Esophagus squamous epithelium (tissue), 5 donors: ENCODE measurements at regions not wholly inside any gene's neighbourhood (a gene's known extent, or its start where the extent isn't known, plus 50 kb on each side); places are given as distances from the start of the nearest gene placed in this dataset.

ENCODE experiments used
- DNase-seq: peaks from one replicate; lab custom pipeline; 2025; lab: John Stamatoyannopoulos, UW
- H3K27ac ChIP-seq, 4 donors: fragments of 200-600 bp; sonication (generic); one replicate each; pipeline ENCODE4 v1.5.1; 2016 to 2019; ENCODE audit warnings: mild to moderate bottlenecking in 1 of 4
- H3K27me3 ChIP-seq, 4 donors: fragments of 200-600 bp; sonication (generic); 1 replicate in 3 of 4; 2 replicates in 1 of 4; pipeline versions ENCODE4 v1.5.1 to v1.6.0; 2017 to 2021; ENCODE audit warnings: antibody characterized with exemption in 1 of 4
- H3K36me3 ChIP-seq, 3 donors: fragments of 200-600 bp; sonication (generic); one replicate each; pipeline ENCODE4 v1.5.1; 2016 to 2019
- H3K4me1 ChIP-seq, 3 donors: fragments of 200-600 bp; sonication (generic); one replicate each; pipeline ENCODE4 v1.5.1; 2017 to 2019
- H3K4me3 ChIP-seq, 4 donors: fragments of 200-600 bp; sonication (generic); 1 replicate in 3 of 4; 2 replicates in 1 of 4; pipeline ENCODE4 v1.5.1; 2016 to 2019; ENCODE audit warnings: mild to moderate bottlenecking in 2 of 4, moderate library complexity in 1 of 4
- H3K9me3 ChIP-seq, 3 donors: fragments of 200-600 bp; sonication (generic); one replicate each; pipeline ENCODE4 v1.5.1; 2016 to 2019
- CTCF ChIP-seq, 6 experiments: fragments of 450-650 bp in 4 of 6; fragments of 200-600 bp in 2 of 6; sonication (generic) in 2 of 6; IDR thresholded peaks; one replicate each; pipeline ENCODE4 v1.5.1; 2016 to 2019; ENCODE audit warnings: antibody characterized with exemption in 6 of 6, mild to moderate bottlenecking in 4 of 6, moderate library complexity in 4 of 6
- POLR2A ChIP-seq, 4 donors: fragments of 450-650 bp; IDR thresholded peaks; one replicate each; pipeline ENCODE4 v1.6.1; 2017; ENCODE audit warnings: antibody characterized with exemption in 4 of 4, mild to moderate bottlenecking in 4 of 4, moderate library complexity in 3 of 4
- WGBS, 2 donors: methylation state at CpG; one replicate each; pipeline ENCODE4 v1.1.5; 2018; 5-methylcytosine and 5-hydroxymethylcytosine counted together
- intact Hi-C: fragments of 100-400 bp; cut with DNase I; formaldehyde crosslinking; loops from one replicate; pipeline ENCODE4 v1.15.0; 2022
- donor health status: DM: yes; HTN: yes; CAD: no.

- Histone ChIP-seq H3K4me3 (no peak overlapping the region), H3K27ac (no peak overlapping the region), H3K36me3 (no peaks in the 10 kb centered on the region), H3K27me3 (no peaks in the 10 kb centered on the region), H3K9me3 (no peaks in the 10 kb centered on the region), H3K4me1 (no peaks in the 10 kb centered on the region)
- TF ChIP-seq CTCF (IDR thresholded peaks at IDR 0.05) (no peak), POLR2A (IDR thresholded peaks at IDR 0.05) (no peak)
- intact Hi-C loops: no loop called here
- DNase-seq: no peak
- WGBS, 2 donors: 86 to 92% methylated on average over 5 to 6 of the region's 6 CpGs
These were observed 94.3 kb upstream of the NAV3 start for GRCh38 chr12:77736219-77736965.

- no peaks in the 10 kb centered on the region for H3K4me1 ChIP-seq
- H3K27ac ChIP-seq: no peak overlapping the region
- DNase-seq: no peak
- H3K27me3 ChIP-seq: no peaks in the 10 kb centered on the region
- H3K36me3 ChIP-seq: no peaks in the 10 kb centered on the region
- TF ChIP-seq CTCF (IDR thresholded peaks at IDR 0.05) (no peak), POLR2A (IDR thresholded peaks at IDR 0.05) (no peak)
- H3K4me3 ChIP-seq: no peak overlapping the region
- H3K9me3 ChIP-seq: no peaks in the 10 kb centered on the region
- WGBS, 2 donors: 47 to 62% methylated on average over 4 of the region's 4 CpGs
- intact Hi-C loops: no loop called here
These were observed 96.3 kb upstream of the NAV3 start for GRCh38 chr12:77734214-77734883.

- no peak overlapping the region for H3K27ac ChIP-seq
- intact Hi-C loops: no loop called here
- TF ChIP-seq CTCF (IDR thresholded peaks at IDR 0.05): no peak
- TF ChIP-seq POLR2A (IDR thresholded peaks at IDR 0.05): no peak
- H3K36me3 ChIP-seq: no peaks in the 10 kb centered on the region
- peaks cover 0 to 5% (median 0%) of the 10 kb centered on the region in 3 donors for H3K4me1 ChIP-seq
- H3K4me3 ChIP-seq: no peak overlapping the region
- H3K27me3 ChIP-seq: no peaks in the 10 kb centered on the region
- WGBS, 2 donors: 48 to 67% methylated on average over 2 of the region's 2 CpGs
- DNase-seq: no peak
- H3K9me3 ChIP-seq: no peaks in the 10 kb centered on the region
These were observed 102.7 kb upstream of the NAV3 start for GRCh38 chr12:77728018-77728417.

- WGBS, 2 donors: 51 to 52% methylated on average over 4 of the region's 4 CpGs
- Histone ChIP-seq H3K27ac (no peak overlapping the region), H3K9me3 (no peaks in the 10 kb centered on the region), H3K4me1 (peaks cover 0 to 10% (median 0%) of the 10 kb centered on the region in 3 donors), H3K27me3 (no peaks in the 10 kb centered on the region), H3K36me3 (no peaks in the 10 kb centered on the region), H3K4me3 (no peak overlapping the region)
- intact Hi-C loops: no loop called here
- DNase-seq: no peak
- TF ChIP-seq CTCF (IDR thresholded peaks at IDR 0.05): no peak
- TF ChIP-seq POLR2A (IDR thresholded peaks at IDR 0.05): no peak
These were observed 103.2 kb upstream of the NAV3 start for GRCh38 chr12:77727442-77728001.

- H3K27me3 ChIP-seq: no peaks in the 10 kb centered on the region
- no peak for DNase-seq
- no peaks in the 10 kb centered on the region for H3K9me3 ChIP-seq
- peaks cover 0 to 16% (median 0%) of the 10 kb centered on the region in 3 donors for H3K4me1 ChIP-seq
- TF ChIP-seq CTCF (IDR thresholded peaks at IDR 0.05) (no peak), POLR2A (IDR thresholded peaks at IDR 0.05) (no peak)
- H3K36me3 ChIP-seq: no peaks in the 10 kb centered on the region
- no peak overlapping the region for H3K27ac ChIP-seq
- intact Hi-C loops: no loop called here
- WGBS, 2 donors: 65 to 67% methylated on average over 3 of the region's 3 CpGs
- no peak overlapping the region for H3K4me3 ChIP-seq
These were observed 105.1 kb upstream of the NAV3 start for GRCh38 chr12:77725611-77726010.
